ENCODE measurements at regions not wholly inside any gene's neighbourhood (a gene's known extent, or its start where the extent isn't known, plus 50 kb on each side); places are given as distances from the start of the nearest gene placed in this dataset.

DNA sequence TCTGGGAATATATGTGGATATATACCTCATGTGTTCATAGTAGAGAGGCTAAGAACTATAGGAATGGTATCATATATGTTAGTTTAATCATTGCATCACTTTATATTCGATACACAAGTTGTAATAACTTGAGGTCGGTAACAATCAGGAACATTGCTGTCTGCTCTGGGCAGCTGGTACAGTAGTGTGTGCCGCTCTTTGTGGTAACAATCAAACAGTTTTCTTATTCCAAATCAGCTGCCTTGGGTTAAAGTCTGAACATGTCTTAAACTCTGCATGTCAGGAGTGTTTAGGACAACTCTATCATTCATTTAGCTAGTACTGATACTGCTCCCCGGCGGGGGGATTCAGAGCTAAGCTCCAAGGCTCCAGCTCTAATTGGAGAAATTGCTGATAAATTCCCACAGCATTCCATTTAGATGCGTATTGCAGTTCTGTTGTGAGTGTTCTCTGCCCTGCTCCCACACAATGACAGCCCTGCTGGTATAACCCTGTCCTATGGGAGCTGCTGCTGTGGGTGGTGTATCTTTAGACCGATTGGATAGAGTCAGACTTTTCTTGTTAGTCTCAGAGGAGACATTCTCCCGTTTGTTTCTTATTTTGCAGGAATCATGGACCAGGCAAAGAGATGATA is 707.5 kb upstream of the FZD8 start:
- DNase-seq = no peak

GRCh38 chr10:36345807-36346206 is 703.7 kb upstream of the FZD8 start:
- no peak for DNase-seq

GRCh38 chr10:36345175-36345533 is 703.1 kb upstream of the FZD8 start:
- no peak for DNase-seq

DNA sequence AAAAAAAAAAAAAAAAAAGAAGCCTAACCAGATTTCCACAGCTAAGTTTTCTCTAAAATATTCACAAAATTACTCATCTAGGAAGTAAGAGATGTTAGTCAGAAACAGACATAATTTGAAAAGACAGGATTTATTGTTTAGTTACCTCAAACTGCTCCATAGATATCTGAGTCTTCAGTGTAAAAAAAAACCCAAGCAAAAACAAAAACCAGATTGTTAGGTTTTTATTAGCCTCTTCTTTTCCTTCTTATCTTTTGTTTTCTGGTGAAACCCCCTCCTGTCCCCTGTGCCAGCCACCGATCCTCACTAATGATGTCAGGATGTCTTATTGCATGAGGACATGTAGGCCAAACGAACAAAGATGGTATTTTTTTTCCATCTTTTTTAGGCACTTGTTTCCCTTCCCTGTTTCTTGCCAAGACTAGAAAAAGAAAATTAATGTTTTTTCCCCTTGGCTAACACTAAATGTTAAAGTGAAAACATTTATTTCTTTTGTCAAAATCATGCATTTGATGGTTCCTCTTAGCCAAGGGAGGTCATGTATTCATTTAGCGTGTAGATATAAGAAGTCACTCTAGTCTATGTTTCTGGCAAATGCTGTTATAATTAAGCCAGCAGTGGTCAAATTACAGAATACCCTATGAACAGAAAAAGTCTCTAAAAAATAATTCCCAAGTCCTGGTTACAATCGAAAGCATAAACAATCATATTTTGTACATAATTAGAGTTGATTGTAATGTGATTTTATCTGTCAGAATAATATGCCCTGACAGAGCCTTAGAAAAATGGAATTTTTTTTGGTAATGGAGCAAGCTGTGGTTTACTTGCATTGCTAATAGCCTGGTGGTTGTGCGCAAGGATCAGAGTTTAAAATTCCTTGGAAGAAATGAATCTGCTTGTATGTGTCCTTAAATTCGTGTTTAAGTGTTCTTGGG is 702.4 kb upstream of the FZD8 start:
- no peak for DNase-seq

- DNase-seq = no peak
Observed at GRCh38 chr10:36342781-36343180, 700.7 kb upstream of the FZD8 start.

DNA sequence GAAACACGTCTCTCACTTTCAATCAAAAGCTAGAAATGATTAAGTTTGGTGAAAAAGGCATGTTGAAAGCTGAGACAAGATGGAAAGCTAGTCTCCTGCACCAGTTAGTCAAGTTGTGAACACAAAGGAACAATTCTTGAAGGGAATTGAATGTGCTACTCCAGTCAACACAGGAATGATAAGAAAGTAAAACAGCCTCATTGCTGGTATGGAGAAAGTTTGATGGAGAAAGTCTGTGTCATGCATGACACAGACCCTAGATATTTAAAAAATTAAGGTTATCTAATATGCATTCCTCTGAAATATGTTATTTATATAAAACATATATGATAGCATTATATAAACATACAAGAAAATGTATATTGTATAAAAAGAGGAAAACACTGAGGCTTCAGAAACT is 699.4 kb upstream of the FZD8 start:
- DNase-seq = no peak

DNA sequence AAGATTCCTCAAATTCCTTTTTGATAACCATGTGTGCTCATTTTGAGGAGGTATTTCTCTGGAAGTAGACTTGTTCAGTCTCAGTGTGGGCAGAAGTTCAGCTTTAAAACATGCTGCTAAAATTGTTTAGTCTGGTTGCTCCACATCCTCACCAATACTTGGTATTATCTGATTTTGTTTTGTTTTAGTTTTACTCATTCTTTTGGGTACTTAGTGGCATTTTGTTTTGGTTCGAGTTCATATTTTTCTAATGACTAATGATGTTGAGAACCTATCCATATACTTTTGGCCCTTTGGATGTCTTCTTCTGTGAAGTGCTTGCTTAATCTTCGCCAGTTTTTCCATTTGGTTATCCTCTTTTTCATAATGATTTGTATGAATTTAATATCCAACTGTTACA is 694.2 kb upstream of the FZD8 start:
- DNase-seq = no peak

DNA sequence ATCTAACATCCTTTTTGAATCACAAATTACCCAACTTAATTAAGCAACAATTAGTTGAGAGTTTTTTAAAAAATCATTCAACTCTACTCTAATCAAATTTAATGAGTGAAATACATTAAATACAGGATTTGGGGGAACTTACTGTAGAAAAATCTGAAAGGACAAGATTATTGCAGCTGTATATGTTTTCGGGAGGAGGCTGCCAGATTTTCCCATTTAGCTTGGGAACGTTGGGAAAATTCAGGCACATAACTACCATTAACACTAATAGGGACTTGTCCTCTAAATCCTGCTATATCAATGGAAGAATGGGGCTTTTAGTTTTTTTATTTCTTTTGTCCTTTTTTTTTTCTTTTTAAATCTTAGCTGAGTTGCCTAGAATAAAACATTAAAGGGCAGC is 691.4 kb upstream of the FZD8 start:
- no peak for DNase-seq

DNA sequence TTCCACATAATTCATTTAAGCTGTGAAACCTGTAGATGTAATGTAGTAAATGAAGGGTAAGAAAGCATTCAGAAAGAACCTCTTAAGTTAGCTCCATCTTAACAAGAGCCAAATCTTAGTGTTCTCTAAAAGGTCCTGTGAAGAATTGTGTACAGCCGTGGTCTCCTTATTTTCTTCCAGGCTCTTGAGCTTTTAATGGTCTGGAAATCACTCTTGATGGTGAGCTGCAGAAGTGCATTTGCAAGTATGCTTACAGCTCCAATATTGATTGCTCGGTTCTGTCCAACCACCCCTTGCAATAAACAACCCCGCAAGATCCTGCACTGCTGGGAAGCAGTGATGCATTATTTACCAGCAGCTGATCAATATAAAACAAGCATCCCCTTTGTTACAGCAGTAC is 690.8 kb upstream of the FZD8 start:
- no peak for DNase-seq

GRCh38 chr10:36331121-36331520 is 689.0 kb upstream of the FZD8 start:
- no peak for DNase-seq

DNA sequence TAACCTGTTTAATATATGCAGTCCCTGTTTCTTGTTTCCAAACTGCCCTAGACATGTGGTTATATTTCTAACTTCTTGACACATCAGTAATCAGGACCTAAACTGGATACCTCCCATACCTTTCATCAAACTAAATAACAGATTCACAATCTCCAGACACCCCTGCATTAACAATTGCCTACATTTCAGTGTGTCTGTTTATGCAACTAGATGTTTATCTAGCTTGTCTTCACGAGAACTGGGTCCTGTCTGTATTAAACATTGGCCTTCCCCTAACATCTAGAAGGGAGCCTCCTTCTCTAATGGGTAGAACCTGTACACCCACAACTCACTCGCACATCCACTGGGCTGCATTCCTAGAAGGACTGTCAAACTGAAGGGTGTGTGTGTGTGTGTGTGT is 683.7 kb upstream of the FZD8 start:
- DNase-seq = no peak

DNA sequence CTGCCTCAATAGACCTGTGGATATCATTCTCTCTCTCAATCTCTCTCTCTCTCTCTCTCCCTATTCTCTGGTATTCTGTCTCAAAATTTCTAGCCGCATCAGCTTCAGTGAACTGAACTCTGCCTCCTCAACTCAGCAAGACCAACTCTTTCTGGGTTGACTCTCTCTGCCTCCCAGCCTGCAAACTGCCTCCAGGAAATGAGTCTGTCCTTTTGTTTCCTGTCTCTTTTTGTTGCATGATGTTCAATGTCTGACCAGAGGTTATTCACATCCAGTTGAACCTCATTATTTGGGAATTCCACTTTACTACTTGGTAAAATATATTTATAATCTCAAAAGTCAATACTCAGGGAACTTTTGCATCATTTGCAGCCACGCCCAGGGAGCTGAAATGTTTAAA is 682.7 kb upstream of the FZD8 start:
- DNase-seq = no peak

- no peak for DNase-seq
Observed at GRCh38 chr10:36313142-36313541, 671.0 kb upstream of the FZD8 start.

DNA sequence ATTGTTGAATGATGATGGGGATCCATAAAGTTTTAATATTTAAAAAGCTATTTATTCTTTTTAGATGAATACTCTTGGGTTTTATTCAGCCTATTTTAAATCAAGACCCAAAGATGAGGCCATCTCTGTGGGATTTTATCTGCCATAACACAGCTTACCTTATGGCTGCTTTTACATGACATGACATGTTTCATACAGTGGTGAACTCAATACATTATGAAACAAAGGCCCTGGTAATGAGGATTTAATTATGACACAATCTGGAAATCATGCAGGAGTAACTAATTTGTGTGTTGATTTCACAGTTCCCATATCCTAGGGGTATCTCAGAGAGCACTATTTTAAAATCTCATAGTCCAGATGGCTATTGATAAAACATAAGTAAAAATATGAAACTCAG is 661.8 kb upstream of the FZD8 start:
- no peak for DNase-seq

DNA sequence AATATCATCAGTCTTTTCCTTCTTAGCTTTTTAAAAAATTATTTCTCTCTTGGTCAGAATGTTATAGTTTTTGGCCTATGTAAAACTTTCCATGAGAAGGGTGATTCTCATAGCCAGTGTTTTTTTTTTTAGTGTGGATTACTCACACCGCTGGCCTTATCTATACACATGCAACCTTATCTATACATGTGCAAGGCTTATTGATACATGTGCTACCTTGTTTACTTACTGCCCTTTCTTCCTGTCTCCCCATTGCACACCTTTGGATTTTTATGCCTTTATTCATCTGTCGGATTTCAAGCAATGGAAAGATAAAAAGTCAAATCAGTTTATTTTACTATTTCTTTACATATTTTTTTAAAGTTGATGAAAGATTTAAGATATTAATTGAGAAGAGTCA is 660.0 kb upstream of the FZD8 start:
- DNase-seq = no peak

GRCh38 chr10:36301539-36301938 is 659.4 kb upstream of the FZD8 start:
- DNase-seq = no peak

DNA sequence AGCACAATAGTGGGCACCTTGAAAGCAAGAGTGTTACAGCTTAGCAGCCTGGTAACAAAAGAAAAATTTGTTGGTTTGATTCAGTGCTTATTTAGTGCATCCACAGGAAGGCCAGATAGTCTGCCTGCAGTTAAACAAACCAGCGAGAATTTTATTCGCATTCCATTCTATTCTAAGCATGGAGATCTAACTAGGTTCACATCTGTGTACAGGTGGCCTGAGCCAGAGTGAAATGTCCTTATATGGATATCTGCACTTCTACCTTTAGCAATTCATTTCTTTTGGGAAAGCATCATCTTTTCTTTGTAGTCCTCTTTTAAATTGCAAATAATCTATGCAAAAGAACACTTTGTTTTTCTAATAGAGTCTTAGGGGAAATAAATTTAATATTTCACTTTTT is 659.0 kb upstream of the FZD8 start:
- no peak for DNase-seq

- no peak for DNase-seq
Observed at GRCh38 chr10:36283827-36284226, 641.7 kb upstream of the FZD8 start.

DNA sequence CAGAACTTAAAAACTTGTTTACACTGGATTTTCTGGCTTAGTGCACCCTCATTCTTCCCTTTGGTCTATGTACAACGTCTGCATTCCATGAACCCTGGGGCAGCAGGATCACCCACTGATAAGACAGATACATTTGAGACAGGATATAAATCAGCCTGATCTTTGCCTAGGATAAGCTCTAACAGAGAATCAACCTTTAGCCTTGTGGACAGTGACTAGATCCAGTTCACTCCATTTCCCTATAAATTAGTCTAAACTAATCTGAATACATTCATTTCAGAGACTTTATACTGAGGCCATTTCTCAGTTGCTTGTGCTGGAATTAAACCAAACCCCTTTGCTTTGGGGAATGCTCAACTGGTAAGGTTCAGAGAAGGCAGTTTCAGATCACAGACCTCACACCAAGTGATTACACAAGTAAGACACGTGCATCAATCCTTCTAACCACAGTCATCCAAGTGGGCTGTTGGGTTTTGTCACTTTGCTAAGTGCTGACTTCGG is 639.8 kb upstream of the FZD8 start:
- no peak for DNase-seq

GRCh38 chr10:36280890-36281499 is 638.9 kb upstream of the FZD8 start:
- DNase-seq = no peak

DNA sequence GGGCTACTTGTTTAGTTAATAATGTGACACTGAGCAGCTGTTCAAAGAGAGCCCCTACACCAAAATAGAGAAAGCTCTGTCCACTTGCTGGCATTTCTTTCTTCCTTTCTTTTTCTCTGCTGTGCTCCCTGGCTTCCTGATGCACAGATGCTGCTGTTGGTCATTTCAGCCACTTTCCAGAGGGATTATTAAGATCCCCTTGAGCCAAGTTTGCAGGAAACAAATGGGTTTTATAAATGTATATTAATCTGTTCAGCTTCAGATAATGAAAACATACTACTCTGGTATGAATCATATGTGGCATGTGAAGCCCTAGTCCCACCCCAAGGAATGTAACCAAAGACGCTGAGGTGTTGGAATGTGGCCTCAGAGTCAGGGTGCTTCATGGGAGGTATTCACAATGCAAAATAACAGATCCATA is 638.2 kb upstream of the FZD8 start:
- DNase-seq = no peak

DNA sequence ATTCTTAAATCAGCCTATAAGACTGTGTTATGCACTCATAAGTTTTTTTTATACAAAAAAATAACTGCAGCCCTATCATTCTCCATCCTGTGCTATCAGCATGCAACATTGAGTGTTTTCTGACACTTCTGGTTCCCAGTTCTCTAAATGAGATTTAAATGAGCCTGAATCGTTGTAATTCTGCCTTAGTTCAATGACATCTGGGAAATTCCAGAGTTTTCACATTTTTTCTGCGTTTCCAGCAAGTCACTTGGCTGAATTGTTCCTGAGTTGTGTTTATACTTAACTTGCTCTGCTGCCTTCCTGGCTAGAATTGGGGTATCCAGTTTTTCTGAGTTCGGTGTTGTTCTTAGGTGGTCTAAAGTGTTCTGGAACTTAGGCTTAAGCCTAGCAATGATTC is 636.1 kb upstream of the FZD8 start:
- no peak for DNase-seq

DNA sequence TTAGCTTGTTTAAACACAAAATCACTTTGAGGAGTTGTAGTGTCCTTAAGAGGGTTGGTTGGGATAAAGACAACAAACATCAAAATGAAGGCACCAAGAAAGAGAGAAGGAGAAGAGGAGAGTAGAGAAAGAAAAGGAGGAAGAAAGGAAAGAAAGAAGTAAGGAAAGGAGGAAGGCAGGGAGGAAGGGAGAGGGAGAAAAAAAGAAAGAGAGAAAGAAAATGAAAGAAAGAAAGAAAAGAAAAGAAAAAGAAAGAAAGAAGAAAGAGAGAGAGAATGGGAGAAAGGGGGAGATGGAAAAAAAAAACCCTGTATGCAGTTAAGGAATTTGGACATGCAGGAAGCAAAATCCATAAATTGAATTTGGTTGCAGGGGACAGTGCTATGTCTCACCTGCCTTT is 635.4 kb upstream of the FZD8 start:
- DNase-seq = no peak

All from NCI-H526 treated with DMSO at 0.1 percent for 48 hours (cell line).